Inflammatory macrophage treated with lipopolysaccharide for 4 hours (primary cell): ENCODE measurements at regions not wholly inside any gene's neighbourhood (a gene's known extent, or its start where the extent isn't known, plus 50 kb on each side); places are given as distances from the start of the nearest gene placed in this dataset.
A peak's percentile ranks its signal among the peaks of the same experiment; 100 is the strongest.

ENCODE experiments used
- DNase-seq: peaks from one replicate; pipeline ENCODE4 v3.0.0-alpha.2; 2020

DNA sequence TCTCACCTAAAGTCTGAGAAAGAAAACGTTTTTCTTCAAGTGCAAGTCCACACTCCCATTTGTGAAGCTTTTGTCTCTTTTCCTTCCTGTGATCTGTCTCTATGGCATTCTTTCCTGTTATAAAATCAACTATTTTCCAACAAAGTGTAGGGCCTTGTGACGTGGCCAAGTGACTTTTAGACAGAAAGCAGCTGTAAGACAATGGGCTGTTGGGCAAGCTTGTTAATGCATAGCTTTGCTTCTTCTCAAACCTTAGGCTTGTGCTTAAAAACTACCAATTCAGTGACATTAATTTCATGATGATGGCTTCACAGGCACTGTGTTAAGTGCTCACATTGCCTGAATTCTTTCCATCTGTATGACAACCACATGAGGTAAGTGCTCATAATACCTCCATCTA lies 83.5 kb downstream of the VCY1B start:
- DNase-seq, result no peak

DNA sequence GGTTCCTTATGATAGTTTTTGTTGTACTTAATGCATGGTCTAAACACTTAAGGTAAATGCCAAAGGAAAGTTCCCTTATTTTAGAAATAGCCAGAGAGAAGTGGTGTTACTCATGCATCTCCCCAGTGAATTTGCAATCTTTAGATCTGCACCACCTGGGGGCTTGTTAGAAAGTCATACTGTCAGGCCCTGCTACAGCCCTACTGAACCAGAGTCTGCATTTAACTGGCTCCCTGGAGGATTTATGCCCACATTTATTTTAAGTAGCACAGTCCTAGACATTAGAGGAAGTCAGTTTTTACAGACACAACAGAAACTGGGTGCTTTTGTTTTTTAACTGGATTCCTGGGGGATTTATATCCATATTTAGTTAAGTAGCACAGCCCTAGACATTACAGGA lies 89.6 kb downstream of the VCY1B start:
- DNase-seq, result no peak

DNA sequence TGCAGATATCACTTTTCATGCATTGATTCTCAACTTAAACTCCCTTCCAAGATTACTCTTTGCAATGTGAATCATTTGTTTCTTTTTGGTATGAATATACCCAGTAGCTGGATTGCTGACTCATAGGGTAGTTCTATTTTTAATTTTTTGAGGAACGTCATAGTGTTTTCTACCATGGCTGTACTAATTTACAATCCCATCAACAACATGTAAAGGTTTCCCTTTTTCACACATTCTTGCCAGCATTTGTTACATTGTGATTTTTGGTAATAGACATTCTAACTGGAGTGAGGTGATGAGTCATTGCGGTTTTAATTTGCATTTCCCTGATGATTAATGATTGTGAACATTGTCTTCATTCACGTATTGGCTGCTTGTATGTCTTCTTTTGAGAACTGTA lies 126.7 kb downstream of the VCY1B start:
- DNase-seq, result no peak

DNA sequence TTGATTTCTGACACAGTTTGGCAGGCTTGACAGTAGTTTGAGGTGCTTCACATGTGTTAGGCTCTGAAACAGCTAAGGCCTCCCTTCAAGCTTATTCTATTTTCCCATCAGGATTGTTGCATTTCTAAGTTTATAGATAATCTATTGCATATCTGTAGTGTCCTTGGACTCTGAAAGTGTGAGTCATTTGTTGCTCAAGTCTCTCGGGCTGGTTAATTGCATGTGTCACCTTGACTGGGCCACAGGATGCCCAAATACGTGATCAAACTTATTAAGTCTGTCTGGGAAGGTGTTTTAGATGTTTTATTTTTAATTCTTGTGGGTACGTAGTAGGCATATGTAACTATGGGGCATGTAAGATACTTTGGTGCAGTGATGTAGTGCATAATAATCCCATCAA lies 166.0 kb downstream of the VCY1B start:
- DNase-seq, result no peak

DNA sequence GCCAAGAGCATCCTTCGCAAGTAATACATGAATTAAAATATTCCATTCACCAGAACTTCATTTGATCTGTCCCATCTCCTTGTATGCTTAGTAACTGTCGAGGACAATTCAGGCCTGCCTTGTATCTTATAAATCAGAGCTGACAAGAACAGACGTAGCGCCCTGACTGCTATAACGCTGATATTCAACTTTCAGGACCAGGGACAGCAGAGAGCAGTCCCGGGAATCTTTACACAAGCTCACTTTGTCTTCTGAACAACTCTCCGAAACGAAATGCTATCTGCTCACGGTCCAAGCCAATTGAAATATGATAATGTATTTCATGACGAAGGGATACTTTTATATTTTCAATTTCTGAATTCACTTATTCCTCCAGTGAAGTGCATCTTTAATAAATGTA lies 175.7 kb downstream of the VCY1B start:
- DNase-seq, result no peak

DNA sequence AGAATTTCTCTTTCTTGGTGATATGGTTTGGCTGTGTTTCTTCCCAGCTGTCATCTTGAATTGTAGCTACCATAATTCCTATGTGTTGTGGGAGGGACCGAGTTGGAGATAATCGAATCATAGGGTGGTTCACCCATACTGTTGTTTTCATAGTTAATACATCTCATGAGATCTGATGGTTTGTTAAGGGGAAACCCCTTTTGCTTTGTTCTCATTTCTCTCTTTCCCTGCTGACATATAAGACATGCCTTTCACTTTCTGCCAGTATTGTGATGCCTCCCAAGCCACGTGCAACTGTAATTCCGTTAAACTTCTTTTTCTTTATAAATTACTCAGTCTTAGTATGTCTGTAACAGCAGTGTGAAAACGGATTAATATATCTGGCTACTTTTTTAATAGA lies 179.0 kb downstream of the VCY1B start:
- no peak for DNase-seq

DNA sequence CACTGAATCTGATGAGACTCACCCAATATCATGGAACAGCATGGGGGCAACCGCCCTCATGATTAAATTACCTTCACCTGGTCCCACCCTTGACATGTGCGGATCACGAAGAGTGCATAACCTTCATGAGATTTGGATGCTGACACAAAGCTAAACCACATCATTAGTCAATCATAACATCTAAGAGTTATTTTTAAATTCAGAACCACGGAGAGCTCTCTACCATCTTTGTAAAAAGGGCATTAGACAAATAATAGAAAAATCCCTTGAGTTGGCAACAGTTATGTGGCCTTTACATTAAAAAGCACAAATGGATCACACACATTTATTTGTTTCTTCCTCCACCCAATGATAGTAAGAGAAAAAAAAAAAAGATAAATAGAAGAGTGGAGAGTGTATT lies 182.2 kb downstream of the VCY1B start:
- DNase-seq, result no peak

DNA sequence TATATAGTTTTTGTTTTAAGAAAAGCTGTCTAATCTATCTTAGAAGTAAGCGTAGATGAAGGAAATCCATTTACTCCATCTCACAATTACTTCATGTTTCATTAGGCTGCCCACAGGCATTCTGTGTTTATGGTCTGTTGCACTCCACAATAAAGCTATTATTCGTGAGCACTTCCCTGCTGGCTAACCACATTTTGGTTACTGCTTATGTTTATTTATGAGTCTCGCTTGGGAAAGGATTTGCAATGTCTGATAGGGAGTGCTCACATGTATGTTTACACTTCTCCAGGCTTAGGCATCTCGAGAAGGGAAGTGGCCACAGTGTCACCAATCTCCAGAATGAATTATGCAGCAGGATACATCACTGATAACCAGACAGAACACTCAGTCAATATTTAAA lies 190.9 kb downstream of the VCY1B start:
- DNase-seq, result no peak

DNA sequence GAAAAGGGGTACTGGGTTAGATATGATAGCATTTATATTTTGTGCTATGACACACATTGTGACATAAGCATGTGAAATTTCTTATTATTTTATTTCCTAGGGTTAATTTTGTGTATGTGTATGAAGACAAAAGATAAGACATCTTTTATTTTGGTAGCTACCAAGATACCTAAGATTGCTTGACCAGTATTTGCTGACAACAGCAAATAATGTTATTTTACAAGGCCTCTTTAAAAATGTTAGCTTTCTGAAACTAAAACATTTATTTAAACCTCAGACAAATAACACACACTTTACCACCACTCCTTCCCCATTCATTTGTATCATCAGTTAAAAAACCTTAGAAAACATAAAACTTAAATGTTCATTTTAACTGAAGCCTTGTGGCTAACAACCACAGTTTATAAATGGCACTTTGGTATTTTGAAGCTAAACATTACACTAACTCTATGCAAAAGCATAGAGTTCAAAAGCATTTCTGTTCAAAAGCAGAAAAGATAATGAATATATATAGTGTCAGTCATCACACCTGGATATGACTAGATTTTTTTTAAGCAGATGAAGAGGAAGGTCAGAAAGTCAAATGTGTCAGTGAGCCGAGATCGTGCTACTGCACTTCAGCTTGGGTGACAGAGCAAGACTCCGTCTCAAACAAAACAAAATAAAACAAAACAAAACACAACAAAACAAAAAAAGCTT lies 193.0 kb downstream of the VCY1B start:
- no peak for DNase-seq

DNA sequence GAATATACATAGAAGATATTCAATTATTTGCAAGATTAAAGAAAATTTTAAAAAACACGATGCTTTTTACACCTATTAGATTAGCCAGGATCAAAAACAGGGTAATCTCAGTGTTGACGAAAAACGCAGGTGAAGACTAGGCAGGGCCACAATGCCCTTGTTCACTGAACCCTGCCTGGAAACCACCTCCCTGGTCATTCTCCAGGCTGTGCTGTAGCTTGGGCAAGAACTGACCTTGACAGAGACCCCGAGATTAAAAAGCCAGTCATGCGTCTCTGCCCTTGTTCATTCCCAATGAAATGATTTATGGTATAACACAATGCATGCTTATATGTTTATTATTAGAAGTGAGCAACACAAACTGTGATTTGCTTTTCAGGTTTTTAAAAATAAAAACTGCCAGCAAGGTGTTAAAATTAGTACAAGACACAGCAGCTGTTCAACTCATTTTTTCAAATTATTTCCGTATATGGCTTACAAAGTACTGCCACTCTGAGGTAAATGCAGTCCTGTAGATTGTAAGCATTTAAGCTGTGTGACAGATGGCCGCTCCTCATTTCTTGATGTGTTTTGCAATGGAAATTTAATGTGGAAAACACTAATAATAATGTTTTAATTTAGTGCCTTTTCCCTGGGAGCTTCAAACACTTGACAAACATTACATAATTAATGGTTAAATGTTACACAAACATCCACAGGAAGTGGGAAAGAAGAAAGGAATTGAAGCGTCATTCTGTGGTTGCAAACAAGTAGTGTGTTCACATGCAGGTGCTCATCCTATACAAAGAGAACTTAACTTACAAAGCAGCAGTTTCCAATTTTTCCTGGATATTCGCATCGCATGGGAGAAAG lies 200.2 kb downstream of the VCY1B start:
- no peak for DNase-seq

DNA sequence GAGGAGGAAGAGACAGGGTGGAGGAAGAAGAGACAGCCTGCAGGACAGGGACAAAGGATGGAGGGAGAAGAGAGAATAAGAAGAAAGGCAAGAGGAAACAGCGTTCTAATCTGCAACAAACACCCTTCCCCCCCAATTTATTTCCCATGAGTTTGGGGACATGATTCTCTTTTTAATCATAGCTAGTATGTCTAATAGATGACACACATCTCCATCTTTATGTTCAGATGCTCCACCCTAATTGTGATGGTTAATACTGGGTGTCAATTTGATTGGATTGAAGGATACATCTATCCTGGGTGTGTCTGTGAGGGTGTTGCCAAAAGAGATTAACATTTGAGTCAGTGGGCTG lies 200.8 kb downstream of the VCY1B start:
- no peak for DNase-seq

DNA sequence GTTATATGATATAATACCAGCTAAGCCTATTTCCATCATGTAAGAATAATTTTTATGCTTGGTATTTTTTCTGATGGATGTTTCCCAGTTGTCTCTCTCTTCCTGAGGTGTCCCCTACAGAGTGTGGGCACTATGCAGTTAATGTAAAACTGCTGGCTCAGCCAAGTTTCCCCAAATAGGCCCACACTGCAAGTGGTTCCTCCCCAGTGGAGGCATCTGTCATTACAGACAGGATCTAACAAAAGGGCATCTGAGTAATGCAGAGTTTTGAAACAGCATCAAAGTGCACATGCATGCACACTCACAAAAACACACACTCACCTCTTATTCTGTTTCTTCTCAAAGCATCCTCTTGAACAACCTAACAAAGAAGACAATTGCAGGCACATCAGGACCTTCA lies 221.0 kb downstream of the VCY1B start:
- no peak for DNase-seq

DNA sequence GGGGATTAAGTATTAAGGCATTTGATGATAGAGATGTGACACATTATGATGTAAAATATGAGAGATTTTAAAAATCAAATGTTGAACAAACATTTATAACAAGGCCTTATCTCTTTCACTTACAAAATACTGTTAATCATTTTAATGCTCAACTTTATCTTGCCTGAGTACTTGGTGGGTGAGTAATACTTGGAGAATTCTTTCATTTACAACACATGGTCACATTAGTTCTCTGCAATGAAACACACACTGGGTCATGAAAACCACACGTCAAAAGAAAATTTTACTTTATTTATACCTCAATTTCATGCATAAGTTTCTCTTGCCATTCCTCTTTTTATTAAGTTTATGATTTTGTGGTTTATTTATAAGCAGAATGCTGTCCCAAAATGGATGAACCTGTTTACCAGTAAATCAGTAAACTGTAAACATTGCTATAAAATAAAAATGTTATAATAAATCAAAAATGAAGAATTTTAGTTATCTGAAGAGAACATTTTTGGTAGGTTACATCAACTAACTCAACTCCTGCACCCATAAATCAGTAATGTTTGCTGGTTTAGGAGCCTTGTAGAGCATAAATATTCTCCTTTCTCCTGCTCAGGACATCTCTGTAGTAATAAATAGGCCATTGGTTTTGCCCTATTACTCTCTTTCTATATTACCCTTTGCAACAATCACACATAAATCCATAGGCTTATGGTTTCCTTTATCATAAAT lies 233.5 kb upstream of the NLGN4Y start:
- DNase-seq, result no peak

DNA sequence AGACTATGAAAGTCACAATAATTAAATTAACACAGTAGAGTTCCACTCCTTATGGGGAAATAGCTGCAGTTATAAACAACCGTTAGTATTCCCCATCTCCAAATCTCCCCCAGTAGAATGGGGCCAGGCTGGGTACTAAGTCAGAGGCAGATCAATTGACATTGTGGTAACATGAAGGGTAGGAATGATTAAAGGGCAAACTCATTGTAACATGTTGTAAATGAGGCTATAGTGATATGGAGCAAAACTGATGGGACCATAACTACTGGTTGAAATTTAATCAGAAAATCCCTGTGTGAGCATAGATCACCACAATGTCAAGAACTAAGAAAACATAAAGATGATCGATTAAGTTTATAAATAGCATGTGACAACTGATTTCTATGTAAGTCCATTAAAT lies 231.9 kb upstream of the NLGN4Y start:
- no peak for DNase-seq

DNA sequence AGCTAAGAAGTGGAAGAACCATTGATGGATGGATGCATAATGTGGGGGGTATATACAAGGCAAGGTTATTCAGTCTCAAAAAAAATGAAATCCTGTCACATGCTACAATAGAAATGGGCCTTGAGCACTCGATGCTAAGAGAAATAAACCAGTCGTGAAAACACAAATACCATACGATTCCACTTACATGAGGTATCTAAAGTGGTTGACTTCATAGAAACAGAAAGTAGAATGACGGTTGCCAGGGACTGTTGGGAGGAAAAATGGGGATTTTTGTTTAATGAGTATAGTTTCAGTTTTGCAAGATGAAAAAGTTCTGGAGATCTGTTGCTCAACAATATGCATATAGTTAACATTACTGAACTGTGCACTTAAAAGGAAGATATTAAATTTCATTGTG lies 223.6 kb upstream of the NLGN4Y start:
- peak; percentile 10 for DNase-seq

DNA sequence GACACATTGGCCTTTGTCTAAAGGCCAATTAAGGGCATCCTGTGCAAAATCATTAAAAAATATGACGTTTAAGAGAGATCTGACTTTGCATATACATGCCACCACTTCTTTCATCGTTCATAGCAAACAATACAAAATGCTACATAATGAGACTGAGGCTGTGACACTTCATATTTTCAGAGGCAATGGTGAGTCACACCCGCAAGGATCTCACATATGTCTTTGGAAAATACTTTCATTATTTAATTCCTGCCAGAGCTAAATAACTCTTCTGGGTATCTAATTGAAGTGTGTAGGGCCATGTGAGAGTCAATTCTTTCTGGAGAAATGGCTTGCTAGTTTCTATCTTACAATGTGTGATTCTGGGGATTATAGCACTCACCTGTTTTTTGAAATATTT lies 222.8 kb upstream of the NLGN4Y start:
- no peak for DNase-seq

DNA sequence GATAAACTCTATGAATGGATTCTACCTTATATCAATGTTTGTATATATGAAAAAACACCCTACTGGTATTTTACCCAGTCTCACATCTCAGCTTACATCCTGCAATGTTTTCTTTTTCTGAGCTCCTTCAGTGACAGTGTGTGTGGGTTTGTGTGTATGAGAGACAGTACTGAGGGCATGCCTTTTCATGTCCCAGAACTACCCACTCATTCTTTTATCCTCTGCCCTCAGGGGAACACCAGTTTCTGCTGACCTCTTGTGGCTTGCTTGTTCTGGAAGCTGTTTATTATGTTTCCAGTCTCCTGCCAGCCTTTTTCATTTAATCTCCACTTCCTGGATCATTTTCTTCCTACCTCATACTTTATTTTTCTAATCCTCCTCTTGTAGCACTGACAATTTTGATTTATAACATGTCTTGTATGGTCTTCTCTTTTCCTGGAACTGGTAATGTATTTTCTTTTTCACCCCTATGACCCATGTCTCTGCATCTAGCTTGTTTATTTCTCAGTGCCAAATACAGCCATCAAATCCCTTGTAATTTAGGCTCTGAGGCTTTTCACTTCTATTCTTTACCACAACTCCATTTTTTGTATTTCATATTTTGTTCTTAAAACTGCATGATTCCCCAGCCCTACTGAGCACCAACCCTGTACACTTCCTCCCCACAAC lies 195.5 kb upstream of the NLGN4Y start:
- no peak for DNase-seq

DNA sequence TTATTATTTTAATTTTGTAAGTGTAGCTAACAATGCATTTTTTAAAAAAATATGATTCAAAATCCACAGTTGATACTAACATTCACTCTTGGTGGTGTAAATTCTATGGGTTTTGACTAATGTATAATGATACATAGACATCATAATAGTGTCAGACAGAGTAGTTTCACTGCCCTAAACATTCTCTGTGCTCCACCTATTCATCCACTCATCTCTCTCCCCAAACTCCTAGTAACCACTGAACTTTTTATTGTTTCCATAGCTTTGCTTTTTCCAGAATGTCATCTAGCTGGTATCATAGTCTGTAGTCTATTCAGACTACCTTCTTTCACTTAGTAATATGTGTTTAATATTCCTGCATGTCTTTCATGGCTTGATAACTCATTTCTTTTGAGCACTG lies 194.0 kb upstream of the NLGN4Y start:
- no peak for DNase-seq

DNA sequence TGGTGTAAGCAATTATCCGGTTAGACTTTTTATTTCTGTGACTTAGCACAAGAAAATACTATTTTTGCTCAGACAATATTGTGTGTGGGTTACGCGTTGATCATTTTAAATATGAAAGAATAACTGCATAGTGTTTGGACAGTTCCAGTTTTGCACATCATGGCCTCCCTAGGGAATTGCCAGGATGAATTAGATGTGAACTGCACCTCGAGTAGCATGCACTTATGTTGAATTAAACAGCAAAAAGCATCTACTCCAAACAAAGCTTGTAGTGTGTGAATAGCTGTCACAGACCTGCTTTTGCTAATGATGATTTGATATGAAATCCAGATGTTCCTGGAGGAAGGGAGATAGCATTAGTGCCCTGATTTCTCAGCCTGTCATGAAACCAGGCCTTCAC lies 184.8 kb upstream of the NLGN4Y start:
- DNase-seq, result no peak

DNA sequence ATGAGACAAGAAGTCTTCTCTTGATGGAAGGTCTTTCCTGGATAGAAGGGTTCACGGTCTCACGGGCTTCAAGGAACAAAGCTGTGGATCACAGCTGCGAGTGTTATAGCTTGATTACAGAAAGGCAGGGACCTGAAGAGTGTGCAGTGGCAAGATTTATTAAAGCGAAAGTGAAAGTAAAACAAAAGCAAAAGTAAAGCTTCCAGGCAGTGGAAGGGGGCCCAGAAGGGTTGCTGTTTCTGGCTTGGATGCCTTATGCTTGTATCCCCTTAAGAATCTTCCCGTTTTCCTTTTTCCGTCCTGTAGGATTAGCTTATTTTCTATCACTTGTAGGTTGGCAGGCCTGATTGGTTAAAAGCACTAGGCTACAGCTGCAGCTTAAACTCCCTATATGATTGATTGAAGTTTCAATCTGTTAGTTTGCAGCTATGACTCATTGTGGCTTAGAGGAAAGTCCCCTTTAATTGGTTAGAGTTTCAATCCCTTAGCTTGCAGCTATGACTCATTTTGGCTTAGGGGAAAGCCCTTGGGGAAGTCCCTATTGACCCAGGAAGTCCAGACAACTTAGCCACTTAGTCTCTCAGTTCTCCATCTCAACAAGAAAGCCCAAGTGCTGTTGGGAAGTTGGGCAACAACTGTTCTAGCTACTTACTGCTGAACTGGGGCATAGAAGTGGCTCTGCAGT lies 183.7 kb upstream of the NLGN4Y start:
- DNase-seq, result peak; percentile 84

DNA sequence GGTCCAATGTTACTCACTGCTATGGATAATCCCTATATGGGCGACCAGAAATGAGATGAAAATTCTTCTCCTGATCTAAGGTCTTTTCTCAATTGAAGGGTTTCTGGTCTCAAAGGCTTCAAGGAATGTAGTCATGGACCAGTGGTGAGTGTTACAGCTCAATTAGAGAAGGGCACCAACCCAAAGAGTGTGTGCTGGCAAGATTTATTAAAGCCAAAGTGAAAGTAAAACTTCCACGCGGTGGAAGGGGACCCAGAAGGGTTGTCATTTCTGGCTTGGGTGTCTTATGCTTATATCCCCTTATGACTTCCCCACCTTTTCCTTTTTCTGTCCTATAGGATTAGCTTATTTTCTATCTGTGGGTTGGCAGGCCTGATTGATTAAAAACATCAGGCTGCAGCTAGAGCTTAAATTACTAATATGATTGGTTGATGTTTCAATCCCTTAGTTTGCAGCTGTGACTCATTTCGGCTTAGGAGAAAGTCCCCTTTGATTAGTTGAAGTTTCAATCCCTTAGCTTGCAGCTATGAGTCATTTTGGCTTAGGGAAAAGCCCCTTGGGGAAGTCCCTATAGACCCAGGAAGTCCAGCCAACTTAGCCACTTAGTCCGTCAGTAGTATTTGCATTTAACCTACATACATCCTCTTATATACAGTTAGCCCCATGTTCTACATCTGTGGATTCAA lies 179.5 kb upstream of the NLGN4Y start:
- peak; percentile 73 for DNase-seq

DNA sequence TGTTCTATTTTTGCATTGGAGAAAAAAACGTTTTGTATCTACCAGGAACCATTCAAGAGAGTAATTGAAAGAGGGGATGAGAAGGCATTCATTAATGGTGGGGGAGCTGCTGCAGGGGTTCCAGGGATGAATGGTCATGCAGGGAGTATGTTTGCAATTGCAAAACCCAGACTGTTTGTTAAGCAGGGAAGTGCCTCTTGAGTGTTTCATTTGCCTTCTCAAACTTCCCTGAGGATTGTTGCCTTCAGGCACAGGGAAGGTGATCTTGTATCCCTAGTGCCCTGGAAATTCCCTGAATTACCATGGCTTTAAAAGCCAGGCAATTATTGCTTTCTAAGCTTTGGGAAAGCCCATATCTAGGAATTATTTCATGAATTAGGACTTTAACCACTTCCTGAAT lies 172.7 kb upstream of the NLGN4Y start:
- DNase-seq, result no peak
